ENCODE measurements at regions not wholly inside any gene's neighbourhood (a gene's known extent, or its start where the extent isn't known, plus 50 kb on each side); places are given as distances from the start of the nearest gene placed in this dataset.

- TF ChIP-seq CTCF (IDR thresholded peaks at IDR 0.05) (no peak), POLR2AphosphoS5 (IDR thresholded peaks at IDR 0.05; ENCODE audit: insufficient read depth in 1 of 2, low read depth in 1 of 2) (no peak), POLR2A (IDR thresholded peaks at IDR 0.05) (no peak)
- Histone ChIP-seq H3K27me3 (no peaks in the 10 kb centered on the region), H3K4me1 (no peaks in the 10 kb centered on the region), H3K27ac (no peak overlapping the region), H3K36me3 (no peaks in the 10 kb centered on the region), H3K4me3 (no peak overlapping the region), H3K9me3 (no peaks in the 10 kb centered on the region)
- intact Hi-C loops (cut with DNase I), result no loop called here
- DNase-seq (ENCODE audit: extremely low spot score in 2 of 2), result no peak
Measured at GRCh38 chr5:145068721-145069120, 766.4 kb downstream of the PRELID2 start.

GRCh38 chr5:145062280-145063062 lies 772.7 kb downstream of the PRELID2 start:
- H3K4me1 ChIP-seq, result no peaks in the 10 kb centered on the region
- no peak overlapping the region for H3K27ac ChIP-seq
- TF ChIP-seq CTCF (IDR thresholded peaks at IDR 0.05) (no peak), POLR2A (IDR thresholded peaks at IDR 0.05) (no peak), POLR2AphosphoS5 (IDR thresholded peaks at IDR 0.05; ENCODE audit: insufficient read depth in 1 of 2, low read depth in 1 of 2) (no peak)
- DNase-seq (ENCODE audit: extremely low spot score in 2 of 2), result no peak
- no peaks in the 10 kb centered on the region for H3K36me3 ChIP-seq
- H3K9me3 ChIP-seq, result no peaks in the 10 kb centered on the region
- intact Hi-C loops (cut with DNase I), result no loop called here
- H3K27me3 ChIP-seq, result no peaks in the 10 kb centered on the region
- H3K4me3 ChIP-seq, result no peak overlapping the region

DNA sequence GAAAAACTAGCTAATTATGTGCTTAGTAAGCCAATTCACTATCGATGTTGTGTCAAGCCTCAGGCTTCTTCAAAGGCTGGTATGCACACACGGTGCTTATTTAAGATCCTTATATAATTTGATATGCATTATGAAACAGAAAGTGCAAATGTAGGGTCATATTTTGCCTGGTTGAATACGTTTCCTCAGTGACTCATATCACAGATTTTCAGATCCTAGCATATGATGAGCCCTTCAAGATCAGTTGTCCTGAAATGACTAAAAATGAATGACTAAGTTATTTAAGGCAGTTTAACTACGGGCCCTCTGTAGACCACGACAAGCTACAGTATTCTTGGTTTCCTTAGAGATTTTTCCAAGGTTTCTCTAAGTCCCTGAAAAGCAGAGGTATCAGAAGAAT lies 778.3 kb downstream of the PRELID2 start:
- no peaks in the 10 kb centered on the region for H3K27me3 ChIP-seq
- no peaks in the 10 kb centered on the region for H3K9me3 ChIP-seq
- intact Hi-C loops (cut with DNase I), result no loop called here
- TF ChIP-seq CTCF (IDR thresholded peaks at IDR 0.05), result no peak
- no peak for TF ChIP-seq POLR2A (IDR thresholded peaks at IDR 0.05)
- no peak for TF ChIP-seq POLR2AphosphoS5 (IDR thresholded peaks at IDR 0.05; ENCODE audit: insufficient read depth in 1 of 2, low read depth in 1 of 2)
- no peaks in the 10 kb centered on the region for H3K4me1 ChIP-seq
- H3K36me3 ChIP-seq, result no peaks in the 10 kb centered on the region
- no peak overlapping the region for H3K4me3 ChIP-seq
- no peak overlapping the region for H3K27ac ChIP-seq
- DNase-seq (ENCODE audit: extremely low spot score in 2 of 2), result no peak

DNA sequence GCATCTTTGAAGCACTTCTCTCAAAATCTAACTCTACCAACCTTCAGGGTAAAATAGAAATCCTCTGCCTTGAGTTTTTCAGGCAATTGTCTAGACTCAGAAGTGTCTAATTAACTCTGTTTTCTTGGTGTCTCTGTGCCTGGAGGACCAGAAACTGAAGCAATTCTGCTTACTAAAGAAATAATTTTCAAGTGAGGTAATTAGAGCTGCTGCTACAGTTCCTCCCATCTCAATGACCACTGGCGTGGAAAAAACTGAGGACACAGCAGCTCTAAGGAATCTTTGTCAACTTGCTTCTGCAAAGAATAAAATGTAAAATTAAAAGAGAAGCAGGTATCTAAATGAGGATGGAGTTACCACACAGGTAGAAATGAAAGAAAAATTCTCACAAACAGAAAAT lies 785.0 kb downstream of the PRELID2 start:
- Histone ChIP-seq H3K4me1 (no peaks in the 10 kb centered on the region), H3K36me3 (no peaks in the 10 kb centered on the region), H3K9me3 (no peaks in the 10 kb centered on the region), H3K27me3 (no peaks in the 10 kb centered on the region), H3K4me3 (no peak overlapping the region), H3K27ac (no peak overlapping the region)
- no peak for DNase-seq (ENCODE audit: extremely low spot score in 2 of 2)
- intact Hi-C loops (cut with DNase I), result no loop called here
- TF ChIP-seq CTCF (IDR thresholded peaks at IDR 0.05) (no peak), POLR2AphosphoS5 (IDR thresholded peaks at IDR 0.05; ENCODE audit: insufficient read depth in 1 of 2, low read depth in 1 of 2) (no peak), POLR2A (IDR thresholded peaks at IDR 0.05) (no peak)

DNA sequence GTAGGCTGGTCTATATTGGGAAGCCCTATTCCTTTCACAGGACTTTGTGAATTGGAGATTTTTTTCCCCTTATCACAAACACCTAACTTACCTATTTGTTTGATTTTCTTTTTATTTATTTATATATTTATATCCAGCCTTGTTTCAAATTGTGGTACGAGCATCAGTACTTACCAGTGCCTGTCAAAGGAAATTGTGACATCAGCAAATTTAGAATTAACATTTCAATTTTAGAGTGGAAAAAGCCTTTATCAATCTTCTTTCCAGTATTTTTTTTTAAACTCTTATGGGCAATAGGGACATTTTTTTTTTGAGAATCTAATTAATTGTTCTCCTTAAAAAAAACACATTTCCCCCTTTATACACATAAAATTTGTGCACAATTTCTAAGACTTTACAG lies 790.2 kb downstream of the PRELID2 start:
- intact Hi-C loops (cut with DNase I), result no loop called here
- Histone ChIP-seq H3K36me3 (no peaks in the 10 kb centered on the region), H3K4me3 (no peak overlapping the region), H3K27me3 (no peaks in the 10 kb centered on the region), H3K9me3 (no peaks in the 10 kb centered on the region), H3K27ac (no peak overlapping the region), H3K4me1 (no peaks in the 10 kb centered on the region)
- TF ChIP-seq CTCF (IDR thresholded peaks at IDR 0.05) (no peak), POLR2AphosphoS5 (IDR thresholded peaks at IDR 0.05; ENCODE audit: insufficient read depth in 1 of 2, low read depth in 1 of 2) (no peak), POLR2A (IDR thresholded peaks at IDR 0.05) (no peak)
- DNase-seq (ENCODE audit: extremely low spot score in 2 of 2), result no peak

Data from vagina (tissue), 2 donors.